HUDEP-2 (cell line): ENCODE measurements at regions not wholly inside any gene's neighbourhood (a gene's known extent, or its start where the extent isn't known, plus 50 kb on each side); places are given as distances from the start of the nearest gene placed in this dataset.
"Not testable (repeated sequence)": the region's sequence is repeated elsewhere in the genome, so short reads cannot be mapped to it uniquely, and the experiment has no call there.

Source experiments
- DNase-seq, 76 experiments: peaks; one replicate each; lab custom pipeline; 2025; ENCODE audit not compliant: unreplicated experiment in 76 of 76; lab: John Stamatoyannopoulos, UW

DNA sequence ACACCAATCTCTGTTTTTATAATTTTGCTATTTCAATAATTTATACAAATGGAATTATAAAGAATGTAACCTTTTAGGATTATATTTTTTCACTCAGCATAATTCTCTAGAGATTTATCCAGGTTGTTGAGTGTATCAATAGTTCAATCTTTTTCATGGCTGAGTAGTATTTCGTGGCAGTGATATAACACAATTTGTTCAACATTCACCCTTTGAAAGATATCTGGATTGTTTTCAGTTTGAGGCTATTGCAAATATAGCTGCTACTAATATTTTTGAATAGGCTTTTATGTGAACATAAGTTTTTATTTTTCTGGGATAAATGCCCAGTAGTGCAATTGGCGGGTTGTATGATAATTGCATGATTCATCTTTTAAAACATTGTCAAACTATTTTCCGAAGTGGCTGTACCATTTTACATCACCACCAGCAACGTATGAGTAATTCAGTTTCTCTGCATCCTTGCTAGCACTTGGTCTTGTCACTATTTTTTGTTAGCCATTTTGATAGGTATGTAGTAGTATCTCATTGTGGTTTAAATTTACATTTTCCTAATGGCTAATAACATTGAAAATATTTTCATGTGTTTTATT, 55.6 kb upstream of the ABCD3 start:
- no peak for DNase-seq

DNA sequence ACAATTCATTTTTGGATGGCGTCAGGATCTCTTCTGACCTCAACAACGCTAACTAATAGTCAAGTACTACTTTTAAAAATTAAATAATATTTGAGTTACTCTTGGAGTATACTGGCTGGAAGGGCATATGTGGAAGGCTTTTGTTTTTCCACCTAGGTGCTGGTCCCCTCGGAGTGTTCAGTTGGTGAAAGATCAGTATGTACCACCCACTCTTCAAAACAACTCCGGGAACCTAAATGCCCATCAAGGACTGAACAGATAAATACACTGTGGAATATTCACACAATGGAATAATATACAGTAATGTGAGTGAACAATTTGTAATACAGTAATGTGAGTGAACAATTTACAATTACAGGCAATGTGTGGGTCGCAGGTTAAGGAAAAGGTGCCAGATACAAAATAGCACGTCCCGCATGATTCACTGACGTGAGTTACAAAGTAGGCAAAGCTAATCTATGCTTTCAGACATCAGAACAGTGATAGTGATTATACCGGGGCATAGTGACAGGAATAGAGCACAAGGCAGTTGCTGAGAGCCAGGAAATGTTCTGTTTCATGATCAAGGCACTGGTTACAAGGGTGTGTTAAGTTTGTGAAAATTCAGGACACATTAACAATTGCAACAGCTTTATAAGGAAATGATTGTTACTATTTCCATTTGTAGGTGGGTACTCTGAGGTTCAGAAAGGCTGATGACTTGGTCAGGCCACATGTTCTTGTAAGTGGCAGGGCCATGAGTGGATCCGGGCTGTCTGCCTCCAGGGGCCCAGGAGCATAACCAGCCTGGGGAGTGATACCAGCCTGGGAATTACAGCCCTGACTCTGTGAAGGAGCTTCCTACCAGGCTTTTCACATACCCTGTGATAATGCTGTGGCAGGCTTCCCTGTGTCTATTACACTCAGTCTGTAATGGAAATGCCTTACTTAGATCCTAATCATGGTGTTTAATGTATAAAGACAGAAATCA, 59.3 kb upstream of the ABCD3 start:
- no peak for DNase-seq

DNA sequence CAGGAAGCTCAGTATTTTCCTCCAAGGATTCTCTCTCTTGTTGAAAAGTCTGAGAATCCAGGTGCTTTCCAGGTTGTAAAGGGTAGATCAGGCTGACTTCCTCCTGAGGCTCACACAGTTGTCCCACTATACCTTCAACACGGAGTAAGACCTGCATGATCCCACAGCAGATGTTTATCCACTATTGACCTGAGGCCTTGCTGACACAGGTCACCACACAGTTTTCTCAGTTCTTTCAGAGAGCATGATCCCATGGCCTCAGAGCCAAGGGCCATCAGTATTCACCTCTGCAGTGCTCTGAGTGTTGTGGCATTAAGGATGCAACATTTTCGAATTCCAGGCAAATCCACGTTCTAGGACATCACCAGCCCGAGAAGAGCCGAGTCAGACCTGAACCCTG, 60.5 kb upstream of the ABCD3 start:
- no peak for DNase-seq

DNA sequence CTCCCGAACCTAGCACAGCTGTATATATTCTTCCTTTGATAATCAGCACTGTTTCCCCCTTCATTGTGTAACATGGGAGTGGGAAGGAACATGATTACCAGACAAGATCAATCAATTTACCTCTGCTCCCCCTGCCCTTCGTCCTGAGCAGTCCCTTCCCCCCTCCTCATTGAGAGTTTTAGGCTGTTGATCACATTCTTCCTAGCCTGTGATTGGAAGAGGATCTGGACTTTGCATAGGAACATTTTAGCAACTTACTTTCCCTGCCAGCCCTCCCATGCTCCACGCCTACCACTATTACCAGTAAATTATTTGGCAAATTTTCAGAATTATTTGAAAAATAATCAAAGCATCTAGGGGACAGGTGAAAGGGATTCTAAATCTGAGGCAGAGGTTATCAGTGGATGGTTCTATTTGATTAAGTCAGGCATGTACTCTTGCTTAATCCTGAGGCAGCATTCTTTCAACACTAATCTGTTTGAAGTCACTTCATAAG, 62.7 kb upstream of the ABCD3 start:
- no peak for DNase-seq

DNA sequence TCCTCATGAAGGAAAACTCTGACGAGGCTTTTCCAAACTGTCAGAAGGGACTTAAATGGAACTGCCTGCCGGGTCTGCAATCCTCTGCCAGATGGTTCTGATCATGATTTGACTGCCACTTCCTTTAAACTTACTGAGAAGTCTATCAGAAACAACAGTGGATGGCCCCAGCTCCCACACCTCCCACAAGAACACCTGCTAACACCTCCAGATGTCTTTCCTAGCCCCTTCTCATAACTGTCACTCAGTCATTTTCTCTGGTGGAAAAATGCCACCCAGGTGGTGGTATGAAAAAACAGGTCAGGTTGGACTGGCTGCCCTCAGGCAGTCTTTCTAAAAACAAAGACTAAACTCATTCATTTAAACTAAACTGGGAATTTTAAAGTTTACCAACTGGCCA, 66.7 kb upstream of the ABCD3 start:
- DNase-seq, result no peak

DNA sequence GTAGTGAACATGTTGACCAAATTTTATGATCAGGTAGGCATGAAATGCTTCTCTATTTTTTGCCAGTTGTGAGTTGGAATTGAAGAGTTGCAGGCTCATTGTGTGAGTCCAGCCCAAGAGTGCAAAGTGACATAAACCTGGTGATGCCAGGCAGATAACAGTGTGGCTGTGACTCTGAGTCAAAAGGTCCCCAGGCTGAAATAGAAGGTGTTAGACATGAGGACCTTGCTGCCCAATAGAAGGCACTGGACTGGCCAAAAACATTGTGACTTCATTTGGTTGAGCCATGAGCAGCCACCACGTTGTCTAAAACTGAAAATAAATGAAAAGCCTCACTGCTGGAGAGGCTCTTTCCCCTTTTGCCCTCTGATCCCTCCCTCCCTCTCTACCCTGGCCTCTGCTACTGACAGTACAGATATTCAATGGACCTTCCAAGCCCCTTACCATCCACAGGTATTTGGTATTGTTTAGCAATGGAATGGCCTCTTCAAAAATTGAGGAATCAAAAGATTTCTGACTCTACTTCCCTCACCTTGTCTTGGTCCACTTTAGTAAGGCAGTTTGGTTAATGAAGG, 67.8 kb upstream of the ABCD3 start:
- DNase-seq, result no peak

DNA sequence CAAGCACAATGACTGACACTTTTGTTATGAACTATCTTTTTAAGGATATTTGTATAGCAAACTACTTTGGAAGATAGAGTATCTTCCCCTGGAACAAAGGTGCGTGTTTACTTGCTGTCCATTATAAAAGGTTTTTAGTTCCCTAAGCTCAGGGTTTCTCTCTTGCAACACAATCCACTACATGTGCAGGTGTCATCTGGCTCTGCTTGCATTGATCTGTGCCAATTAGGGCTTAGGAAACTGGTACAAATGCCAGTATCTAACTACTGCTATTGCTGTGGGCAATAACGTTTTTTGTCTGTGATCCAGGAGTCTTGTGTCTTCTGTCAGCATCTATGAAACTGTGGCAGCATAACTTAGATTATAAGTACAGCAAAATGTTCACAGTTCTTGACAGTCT, 68.3 kb upstream of the ABCD3 start:
- DNase-seq, result no peak

DNA sequence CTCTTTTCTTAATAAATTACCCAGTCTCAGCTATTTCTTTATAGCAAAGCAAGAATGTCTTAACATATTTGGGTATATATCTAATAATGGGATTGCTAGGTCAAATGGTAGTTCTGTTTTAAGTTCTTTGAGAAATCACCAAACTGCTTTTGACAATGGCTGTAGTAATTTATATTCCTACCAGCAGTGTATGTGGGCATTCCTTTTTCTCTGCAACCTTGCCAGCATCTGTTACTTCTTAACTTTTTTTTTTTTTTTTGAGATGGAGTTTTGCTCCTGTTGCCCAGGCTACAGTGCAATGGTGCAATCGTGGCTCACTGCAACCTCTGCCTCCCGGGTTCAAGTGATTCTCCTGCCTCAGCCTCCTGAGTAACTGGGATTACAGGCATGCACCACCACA, 69.8 kb upstream of the ABCD3 start:
- not testable (repeated sequence) for DNase-seq

DNA sequence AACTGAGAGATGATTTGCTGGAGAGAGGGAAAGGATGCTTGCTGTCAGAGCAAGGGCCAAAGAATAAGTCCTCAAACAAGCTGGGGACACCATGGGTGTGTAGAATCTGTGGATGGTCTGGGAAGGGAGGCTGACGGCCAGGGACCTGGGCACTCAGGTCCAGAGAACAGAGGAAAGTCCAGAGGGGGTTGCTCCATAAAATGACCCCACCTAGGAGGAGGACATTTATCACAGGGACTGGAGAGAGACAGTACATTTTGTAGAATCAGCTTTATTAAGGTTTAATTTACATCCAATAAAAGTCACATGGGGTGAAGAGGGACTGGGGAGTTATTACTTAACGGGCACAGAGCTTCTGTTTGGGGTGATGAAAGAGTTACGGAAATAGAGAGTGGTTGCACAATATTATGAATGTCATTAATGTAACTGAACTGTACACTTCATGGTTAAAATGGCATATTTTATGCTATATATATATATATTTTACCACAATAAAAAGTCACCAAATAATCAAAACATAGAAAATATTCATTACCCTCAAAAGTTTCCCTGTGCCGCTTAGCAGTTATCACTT, 73.0 kb upstream of the ABCD3 start:
- no peak for DNase-seq

DNA sequence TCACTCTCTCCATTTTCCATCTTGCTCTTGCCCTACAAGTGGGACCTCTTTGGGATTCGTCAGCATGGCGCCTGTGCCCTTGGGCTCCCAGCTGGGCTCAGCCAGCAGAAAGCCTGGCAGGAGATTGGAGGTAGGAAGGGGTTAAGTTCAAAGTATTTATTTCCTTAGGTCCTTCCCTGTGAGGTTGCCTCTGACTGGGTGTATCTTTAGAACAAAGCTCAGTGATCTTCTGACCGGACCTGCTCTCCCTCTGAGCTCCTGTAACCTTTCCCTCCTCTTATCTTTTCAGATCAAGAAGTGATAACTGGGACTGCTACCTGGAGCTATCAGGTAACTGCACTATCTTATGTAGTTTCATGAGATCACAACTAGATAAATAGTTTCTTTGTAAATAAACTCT, 75.8 kb upstream of the ABCD3 start:
- DNase-seq, result no peak

DNA sequence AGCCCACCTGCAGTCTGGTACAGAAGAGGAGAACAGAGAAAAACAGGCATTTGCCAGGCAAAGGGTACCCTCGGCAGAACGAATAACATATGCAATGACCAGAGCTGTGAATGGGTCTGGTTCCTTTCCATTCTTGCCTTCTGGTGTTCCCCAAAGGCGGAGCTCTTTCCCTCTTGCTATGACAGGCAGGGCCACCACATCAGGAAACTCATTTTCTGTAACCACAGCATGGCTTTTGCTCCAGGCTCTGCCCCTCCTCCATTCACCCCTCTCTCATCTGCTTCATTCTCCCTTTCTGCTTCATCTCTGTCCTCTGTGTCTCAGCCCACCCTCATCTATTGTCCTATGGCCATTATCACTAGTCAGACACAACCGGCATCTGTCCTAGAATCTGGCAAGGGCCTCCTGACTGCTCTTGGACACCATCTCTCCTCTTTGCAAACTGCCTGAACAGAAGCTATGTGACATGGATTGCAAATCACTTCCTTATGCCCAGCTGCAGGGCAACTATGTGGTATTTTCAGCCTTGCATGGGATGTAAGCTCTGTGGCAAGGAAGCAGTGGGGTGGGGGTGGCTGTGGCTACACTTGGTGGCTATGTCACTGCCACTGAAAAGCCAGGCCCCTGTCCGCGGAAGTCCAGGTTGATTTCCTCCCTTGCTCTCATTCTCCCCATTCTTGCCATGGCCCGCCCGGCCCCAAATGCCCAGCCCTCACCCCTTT, 78.8 kb upstream of the ABCD3 start:
- DNase-seq, result no peak

DNA sequence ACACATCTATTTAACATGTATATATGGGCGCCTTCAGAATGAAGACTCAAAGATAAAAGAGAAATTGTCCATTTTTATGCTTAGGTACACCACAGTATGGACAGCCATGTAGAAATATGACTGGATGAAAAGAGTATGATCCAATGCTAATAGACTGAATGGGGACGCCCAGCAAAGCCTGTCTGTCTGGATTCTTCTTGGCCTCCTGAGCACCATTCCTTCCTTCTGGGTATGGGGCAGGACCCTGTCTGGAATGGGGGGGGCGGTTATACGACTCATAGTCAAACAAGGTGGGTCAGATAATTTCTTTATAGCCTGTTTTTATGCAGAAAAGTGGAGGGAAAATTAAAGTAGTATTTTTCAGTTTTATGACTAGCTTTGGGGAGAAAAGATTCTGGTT, 81.2 kb upstream of the ABCD3 start:
- DNase-seq, result no peak

DNA sequence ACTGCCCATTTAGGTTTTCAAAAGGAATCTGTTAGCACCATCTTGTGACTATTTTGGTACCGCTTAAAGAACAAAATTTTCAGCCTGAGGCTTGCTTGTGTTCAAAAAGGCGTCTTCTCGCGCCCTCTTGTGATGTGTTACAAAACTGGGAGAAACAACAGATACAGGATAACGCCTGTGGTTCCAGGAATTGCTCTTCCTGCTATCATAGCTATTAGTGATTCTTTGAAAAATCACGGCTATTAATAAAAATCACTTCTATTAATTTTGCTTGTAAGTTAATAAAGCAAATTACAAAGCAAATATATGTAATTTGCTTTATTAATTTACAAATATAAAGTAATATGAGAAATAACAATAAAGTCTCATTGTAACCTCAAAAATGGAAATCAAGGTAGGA, 82.2 kb upstream of the ABCD3 start:
- peak in 51 of 76 experiments; percentile 0 to 69 (median 23) for DNase-seq

DNA sequence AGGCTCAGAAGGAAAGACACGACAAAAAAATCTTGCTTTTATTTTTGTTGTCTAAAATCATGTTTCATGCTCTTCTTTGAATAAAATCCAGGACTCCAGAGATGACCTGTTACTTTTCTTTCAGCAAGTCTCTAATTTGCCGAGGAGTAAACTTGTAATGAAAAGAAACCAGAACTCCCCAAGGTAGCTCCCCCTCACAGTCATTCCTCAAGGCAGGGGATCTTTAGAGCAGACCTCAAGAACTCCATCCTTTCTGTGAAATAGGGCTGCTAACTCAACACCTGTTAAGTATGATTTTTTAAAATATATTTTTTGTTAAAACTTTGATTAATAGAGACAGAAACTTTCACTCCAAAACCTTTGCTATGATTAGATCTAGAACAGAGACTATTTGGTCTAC, 82.7 kb upstream of the ABCD3 start:
- no peak for DNase-seq

DNA sequence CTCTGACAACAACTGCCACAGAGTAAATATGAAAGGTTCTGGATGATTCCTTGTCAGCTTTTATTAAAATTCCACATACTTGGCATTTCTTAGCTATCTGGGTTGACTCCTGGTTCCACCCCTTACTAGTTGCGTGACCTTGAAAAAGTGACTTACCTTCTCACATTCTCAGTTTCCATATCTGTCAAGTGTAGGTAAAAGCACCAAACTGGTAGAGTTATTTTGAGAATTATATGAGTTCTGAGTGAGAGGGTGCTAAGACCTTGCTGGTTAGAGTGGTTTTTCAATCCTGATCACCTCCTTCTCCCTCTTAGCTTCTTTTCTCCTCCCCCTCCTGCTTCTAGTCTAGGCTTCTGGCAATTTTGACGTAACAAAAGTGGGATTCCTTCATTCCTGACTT, 83.4 kb upstream of the ABCD3 start:
- no peak for DNase-seq

DNA sequence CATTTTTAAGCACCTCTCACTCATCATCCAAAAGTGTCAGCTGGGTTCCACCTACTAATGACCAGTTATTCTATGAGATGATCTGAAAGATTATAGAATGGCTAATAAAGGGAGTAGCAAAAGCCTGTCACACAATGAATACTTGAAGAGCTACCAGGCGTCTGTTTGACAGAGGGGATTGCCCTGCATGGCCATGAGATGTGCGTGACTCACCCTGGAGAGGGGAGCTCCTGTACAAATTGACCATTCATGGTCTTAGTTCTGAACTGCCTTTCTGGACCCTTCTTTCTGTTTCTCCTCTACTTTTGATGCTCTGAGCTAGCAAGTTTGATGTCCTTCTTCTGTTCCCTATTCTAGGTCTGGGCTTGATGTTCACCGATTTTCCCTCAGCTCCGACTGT, 85.2 kb upstream of the ABCD3 start:
- DNase-seq, result no peak

DNA sequence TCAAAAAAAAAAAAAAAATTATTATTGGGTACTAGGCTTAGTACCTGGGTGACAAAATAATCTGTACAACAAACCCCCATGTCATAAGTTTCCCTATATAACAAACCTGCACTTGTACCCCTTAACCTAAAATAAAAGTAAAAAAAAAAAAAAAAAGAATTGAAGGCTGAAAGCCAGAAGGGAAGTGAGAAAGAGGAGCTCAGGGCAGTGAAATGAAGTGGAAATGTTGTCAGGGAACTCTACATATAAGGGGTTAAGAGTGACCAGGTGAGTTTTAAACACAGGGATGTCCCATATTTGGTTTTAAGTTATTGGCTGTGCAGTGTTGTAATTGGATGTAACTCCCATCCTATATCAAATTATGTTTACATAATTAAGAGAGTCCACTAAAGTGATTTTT, 85.7 kb upstream of the ABCD3 start:
- DNase-seq, result no peak

DNA sequence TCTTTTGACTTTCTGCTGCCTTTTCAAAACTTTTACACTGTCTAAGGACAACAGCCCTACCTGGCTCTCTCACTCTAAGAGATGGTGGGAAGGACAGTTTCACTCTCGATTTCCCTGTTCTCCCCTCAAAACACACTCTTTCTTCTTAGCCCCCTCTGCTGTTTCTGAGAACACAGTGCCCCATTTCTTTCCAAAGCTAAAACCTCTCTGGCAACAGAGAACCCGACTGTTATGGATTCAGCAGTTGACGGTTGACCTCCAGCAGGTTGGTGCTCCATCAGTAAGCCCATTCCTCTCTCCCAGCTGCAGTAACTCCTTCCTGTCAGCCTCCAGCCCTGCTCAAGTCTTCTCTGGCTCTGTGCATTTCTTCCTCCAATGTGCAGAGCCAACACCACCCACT, 88.2 kb upstream of the ABCD3 start:
- DNase-seq, result no peak

DNA sequence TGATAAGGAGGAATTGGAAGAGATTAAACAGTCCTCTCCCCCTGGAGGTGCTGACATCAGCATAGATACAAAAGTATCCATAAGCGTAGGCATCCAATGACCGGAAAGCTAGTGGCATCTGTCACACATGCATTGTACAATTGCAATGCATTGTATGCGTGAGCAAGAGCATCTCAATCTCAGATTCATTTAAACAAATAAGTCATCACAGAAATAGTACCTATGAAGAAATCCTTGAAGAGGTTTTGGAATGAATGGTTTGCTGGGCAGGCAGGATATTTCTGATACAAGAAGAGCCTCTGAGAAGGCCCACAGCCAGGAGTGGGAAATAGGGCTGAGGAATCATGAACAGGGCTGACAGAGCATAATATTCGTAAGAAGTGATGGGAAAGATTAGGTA, 88.9 kb upstream of the ABCD3 start:
- no peak for DNase-seq

DNA sequence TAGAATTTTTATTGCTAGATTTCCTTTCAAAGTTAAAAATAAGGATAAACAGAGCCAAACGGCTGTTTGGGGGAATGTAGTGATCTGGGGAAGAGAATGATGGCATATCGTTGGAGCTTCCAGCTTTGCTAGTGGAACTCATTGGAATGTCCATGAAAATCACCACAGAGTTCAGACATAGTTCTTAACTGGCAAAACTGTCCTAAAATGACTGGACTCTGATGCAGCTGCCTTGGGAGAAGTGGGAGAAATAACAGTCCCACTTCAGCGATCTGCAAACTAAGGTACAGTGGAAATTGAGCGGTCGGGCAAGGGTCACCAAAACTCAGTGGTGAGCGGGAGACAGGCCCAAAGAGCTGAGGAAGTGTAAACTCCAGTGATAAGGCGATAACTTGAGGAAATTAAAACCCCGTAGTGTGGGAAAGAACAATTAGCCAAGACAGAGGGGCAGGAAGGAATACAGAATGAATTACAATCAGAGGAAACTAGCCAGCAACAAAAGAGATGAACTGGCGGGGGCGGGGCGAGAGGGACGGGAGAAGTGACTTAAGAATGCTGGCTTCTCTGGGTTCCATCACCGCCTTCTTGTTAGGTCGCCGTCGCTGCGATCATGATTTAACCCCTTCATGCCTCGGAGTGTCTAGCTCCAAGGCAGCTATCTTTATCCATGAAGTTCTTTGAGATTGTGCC, 89.8 kb upstream of the ARHGAP29 start:
- DNase-seq, result no peak
